ENCODE measurements at regions not wholly inside any gene's neighbourhood (a gene's known extent, or its start where the extent isn't known, plus 50 kb on each side); places are given as distances from the start of the nearest gene placed in this dataset.

DNA sequence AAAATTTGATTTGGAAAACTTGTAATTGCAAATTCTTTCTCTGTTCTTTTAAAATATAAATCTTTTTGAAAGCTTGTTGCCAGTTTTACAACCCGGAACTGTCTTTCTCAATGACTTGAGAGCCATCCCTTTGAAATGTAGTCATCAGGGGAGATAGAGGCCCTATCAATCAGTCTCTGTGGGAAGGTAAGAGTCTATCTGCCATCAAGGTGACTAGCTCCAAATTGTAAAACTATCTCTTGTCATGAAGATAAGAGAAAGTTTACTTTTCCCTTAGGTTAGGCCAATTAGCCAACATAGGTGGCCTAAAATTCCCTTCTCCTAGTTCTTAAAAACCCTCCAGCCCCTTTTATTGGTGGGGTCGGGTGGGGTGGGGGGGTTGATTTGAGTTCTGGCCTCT lies 469.1 kb upstream of the IRAK1BP1 start:
- no peak for DNase-seq

DNA sequence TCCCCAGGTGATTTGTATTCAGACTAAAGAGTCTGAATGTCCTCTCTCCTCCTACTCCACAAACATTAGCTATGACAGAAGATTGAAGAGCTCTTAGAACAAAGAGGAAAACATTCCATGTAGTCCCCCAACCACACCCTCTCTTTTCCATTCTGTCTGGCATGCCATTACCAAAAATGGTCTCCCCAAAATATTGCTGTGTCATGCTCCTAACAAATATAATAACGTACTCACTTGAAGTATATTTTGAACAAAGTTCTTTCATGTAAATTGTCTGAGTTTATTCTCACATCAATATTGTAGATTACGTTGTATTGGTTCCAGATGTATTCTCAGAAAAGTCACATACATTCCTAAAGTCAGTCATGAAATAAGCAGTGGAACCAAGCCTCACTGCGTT lies 467.3 kb upstream of the IRAK1BP1 start:
- no peak for DNase-seq

GRCh38 chr6:78427386-78427785 lies 440.0 kb upstream of the IRAK1BP1 start:
- DNase-seq = no peak

DNA sequence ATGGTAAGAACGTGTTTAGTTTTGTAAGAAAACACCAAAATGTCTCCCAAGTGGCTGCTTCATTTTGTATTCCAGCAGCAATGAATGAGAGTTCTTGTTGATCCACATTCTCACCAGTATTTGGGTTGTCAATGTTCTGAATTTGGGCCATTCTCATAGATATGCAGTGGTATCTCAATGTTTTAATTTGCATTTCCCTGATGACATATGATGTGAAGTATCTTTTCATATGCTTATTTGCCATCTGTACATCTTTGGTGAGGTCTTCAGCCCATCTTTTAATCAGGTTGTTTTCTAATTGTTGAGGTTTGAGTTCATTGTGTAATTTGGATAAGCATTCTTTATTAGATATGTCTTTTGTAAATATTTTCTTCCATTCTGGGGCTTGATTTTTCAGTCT lies 436.8 kb upstream of the IRAK1BP1 start:
- no peak for DNase-seq

DNA sequence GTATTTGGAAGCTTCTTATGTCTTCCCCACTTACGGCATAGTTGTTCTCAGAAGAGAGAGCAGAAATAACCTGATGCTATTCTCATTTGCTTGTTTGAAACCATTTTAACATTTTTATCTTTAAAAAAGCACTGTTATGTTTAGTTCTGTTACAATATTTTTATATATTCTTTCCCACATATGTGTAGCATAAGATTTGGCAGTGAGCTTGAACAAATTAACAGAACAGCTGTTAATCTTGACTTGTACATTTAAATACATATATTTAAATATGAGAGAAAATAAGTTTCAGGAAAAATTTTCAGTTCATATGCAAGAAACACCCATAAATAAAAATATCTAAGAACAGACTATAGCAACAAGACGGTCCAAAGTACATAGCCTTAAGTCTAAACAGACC lies 431.7 kb upstream of the IRAK1BP1 start:
- no peak for DNase-seq

GRCh38 chr6:78436335-78436734 lies 431.0 kb upstream of the IRAK1BP1 start:
- no peak for DNase-seq

- no peak for DNase-seq
Measured at GRCh38 chr6:78438135-78438534, 429.2 kb upstream of the IRAK1BP1 start.

DNA sequence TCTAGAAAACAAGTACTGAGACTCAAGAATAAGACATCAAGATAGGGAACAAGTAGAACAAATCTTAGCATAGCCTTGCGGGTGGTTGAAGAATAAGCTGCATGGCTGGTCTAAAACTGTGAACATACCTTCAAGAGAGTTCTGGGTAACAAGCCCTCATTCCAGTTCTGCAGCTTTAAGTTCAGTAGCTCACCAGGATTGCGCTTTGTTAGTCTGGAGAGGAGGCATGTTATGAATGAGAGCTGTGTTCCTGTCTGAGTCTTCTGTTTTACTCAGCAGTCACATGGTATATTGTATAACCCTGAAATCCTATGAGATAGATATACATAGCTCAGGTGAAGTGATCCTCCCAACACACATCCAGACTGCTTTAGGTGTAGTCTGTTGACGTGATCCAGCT lies 406.6 kb upstream of the IRAK1BP1 start:
- no peak for DNase-seq

GRCh38 chr6:78462728-78463127 lies 404.6 kb upstream of the IRAK1BP1 start:
- no peak for DNase-seq

DNA sequence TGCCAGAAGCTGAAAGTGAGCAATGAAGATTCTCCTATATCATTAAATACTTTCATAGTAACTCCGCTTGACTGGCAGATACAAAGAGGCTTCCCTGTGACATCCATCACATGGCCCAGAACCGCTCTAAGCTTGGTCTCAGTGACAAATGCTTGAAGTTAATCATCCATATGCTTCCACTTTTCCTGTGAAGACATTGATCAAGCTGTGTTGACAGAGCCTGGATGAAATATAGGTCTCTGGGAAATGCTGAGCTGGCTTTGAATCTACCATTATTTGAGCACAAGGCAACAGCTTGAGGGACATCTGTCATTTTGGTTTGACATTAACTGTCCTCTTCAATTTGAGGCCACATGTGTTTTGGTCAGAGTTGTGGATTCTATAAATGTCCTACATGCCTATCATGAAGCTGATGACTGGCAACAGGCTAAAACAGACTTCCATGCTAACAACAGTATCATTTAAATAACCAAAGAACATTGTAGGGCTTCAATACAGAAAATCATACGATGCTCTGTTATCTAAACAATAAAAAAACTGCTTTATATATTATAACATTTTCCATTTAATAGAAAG lies 402.2 kb upstream of the IRAK1BP1 start:
- DNase-seq = no peak

- DNase-seq = no peak
Measured at GRCh38 chr6:78476561-78476960, 390.8 kb upstream of the IRAK1BP1 start.

DNA sequence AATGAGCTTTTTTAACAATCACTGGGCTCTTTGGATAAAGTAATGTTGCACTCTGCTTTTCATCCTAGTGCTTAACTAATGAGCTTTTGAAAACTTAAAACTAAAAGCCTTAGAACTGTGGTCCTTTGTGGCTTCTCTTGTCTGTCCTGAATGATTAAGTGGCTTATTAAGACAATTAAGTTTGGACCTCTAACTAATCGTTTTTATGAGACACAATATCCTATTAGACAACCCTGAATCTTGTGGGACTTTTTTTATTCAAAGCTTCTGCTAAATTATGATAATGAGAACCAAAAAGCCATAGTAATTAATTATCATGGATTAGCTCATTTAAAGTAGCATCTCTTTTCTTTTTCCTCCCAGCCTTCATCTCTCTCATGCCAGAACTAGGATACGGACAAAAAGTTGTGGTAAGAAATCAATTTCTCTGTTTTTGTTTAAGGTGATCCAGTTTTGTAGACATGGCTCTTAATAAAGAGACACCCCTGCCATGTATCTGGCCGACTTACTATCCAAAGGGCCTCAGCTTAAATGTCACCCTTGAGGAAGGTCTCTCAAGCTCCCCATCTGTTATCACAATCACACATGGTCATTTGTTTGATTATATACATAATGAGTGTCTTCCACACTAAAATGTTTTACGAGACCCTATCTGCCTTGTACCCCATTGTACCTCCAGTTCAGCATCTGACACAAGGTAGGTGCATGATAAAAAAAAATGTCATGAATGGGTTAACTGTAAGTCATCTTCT lies 384.4 kb upstream of the IRAK1BP1 start:
- no peak for DNase-seq

GRCh38 chr6:78483553-78484197 lies 383.7 kb upstream of the IRAK1BP1 start:
- DNase-seq = no peak

DNA sequence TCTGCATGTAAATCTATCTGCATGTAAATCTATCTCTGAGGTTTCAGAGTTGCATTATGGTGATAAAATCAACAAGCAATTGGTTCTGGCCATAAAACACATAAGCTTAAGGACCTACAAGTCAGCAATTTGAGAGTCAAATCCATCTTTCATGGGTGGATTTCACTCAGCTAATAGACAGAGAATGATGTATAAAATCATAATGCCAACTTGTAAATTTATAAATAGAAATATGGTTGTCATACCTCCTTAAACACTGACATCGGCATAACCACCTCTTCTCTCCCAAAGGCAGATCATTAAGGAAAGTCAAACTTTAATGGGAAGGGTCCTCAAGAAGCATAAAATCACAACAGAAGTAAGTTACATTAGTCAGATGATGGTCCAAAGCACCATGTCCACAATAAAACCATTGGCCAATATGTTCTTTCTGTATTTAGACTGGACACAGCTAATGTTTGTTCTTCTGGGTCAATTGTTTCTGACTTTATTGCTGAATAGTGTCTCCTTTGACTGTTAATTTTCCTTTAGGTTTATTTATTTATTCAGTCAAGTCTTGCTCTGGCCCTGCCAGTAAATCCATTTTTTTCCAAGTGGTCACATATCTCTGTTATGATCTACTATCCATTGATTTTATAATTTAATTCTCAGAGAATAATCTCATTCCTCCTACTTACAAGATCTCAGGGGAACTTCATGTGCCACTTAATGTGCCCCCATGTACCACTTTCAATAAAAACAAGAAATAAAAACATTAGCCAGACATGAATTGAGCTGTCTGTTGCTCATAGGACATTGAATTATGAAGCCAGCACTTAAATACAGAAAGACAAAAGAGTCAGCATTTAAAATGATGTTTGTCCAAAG lies 382.9 kb upstream of the IRAK1BP1 start:
- DNase-seq = no peak

DNA sequence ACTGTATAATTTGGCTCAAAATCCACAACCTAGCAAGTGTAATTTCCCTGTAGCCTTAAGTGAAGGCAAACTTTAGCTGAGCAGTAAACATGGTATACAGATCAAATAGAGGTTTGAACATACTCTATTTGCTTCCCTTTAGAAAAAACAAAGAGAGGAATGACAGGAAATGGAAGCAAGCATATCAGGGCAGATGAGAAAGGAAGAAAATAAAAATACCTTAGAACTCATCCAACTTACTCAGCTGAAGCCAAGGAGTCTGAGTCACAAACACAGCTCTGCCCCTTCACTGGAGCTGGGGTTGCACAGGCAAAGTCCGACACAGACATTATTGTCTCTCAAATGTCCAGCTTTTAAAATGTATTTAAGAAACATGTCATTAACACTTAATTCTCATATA lies 379.9 kb upstream of the IRAK1BP1 start:
- no peak for DNase-seq

DNA sequence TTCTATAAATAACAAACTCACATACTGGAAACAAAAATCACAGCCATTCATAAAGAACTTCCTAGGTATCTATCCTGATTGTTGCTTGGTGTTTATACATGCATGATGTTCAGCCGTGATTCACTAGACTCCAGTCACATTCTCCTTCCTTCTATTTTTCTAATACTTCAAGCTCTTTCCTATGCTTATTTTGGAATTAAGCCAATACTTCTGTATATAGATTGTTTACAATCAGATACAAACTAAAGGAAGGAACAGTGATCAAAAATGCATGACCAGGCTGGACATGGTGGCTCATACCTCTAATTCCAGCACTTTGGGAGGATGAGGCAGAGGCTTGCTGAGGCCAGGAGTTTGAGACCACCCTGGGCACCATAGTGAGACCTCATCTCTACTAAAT lies 377.5 kb upstream of the IRAK1BP1 start:
- DNase-seq = no peak

DNA sequence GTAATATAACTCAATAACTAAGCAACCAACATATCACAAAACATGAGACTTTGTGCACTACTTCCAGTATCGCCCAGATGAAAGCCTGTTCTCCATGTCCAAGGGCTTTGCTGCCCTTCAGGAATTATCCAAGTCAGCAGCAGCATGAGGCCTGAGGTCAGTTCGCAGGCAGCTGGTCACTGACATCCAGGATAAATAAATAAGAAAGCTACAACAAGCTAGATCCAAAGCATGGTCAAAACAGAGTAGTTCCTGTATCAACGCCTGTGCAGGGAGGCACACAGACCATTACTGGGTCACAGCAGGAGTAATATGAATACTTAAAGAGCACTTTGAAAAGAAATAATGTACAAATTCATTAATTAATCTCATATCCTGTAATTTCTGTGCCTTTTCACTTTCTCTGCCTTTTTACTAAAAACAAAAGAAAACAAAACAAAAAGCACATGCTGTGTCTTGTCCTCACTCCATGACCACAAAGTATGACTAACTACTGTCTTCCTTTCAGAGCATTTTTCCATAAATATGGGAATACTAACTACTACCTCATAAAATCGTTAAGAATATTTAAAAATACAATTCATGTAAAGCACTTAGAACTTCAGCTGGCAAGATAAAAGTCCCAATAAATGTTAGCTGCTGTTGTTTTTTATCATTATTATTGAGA lies 374.9 kb upstream of the IRAK1BP1 start:
- no peak for DNase-seq

- DNase-seq = no peak
Measured at GRCh38 chr6:78500299-78501089, 366.9 kb upstream of the IRAK1BP1 start.

GRCh38 chr6:78502386-78502887 lies 364.9 kb upstream of the IRAK1BP1 start:
- DNase-seq = no peak

GRCh38 chr6:78505178-78505577 lies 362.2 kb upstream of the IRAK1BP1 start:
- no peak for DNase-seq

- DNase-seq = no peak
Measured at GRCh38 chr6:78511009-78511408, 356.3 kb upstream of the IRAK1BP1 start.

GRCh38 chr6:78513856-78514255 lies 353.5 kb upstream of the IRAK1BP1 start:
- no peak for DNase-seq
